Testis (tissue), 2 donors: ENCODE measurements at regions not wholly inside any gene's neighbourhood (a gene's known extent, or its start where the extent isn't known, plus 50 kb on each side); places are given as distances from the start of the nearest gene placed in this dataset.

Source experiments
- DNase-seq: peaks from one replicate; pipeline ENCODE4 v3.0.0-alpha.2; 2019
- H3K27ac ChIP-seq, 2 donors: fragments of 200-600 bp; sonication (generic); one replicate each; pipeline ENCODE4 v1.5.1; 2019
- H3K27me3 ChIP-seq: fragments of 200-600 bp; sonication (generic); one replicate; pipeline ENCODE4 v1.5.1; 2019
- H3K36me3 ChIP-seq: fragments of 200-600 bp; sonication (generic); one replicate; pipeline ENCODE4 v1.5.1; 2017; ENCODE audit warnings: low read depth; ENCODE audit errors: missing control alignments
- H3K4me1 ChIP-seq: fragments of 200-600 bp; sonication (generic); one replicate; pipeline ENCODE4 v1.5.1; 2019
- H3K4me3 ChIP-seq, 2 donors: fragments of 200-600 bp; sonication (generic); one replicate each; pipeline ENCODE4 v1.5.1; 2017 to 2019
- H3K9me3 ChIP-seq: fragments of 200-600 bp; sonication (generic); one replicate; pipeline ENCODE4 v1.5.1; 2017
- CTCF ChIP-seq, 3 experiments: fragments of 450-650 bp in 2 of 3; fragments of 200-600 bp in 1 of 3; sonication (generic) in 1 of 3; IDR thresholded peaks; one replicate each; pipeline ENCODE4 v1.5.1; 2016 to 2019; ENCODE audit warnings: antibody characterized with exemption in 3 of 3, mild to moderate bottlenecking in 2 of 3, moderate library complexity in 1 of 3
- POLR2A ChIP-seq: fragments of 450-650 bp; IDR thresholded peaks from one replicate; pipeline ENCODE4 v1.6.1; 2017; ENCODE audit warnings: antibody characterized with exemption, mild to moderate bottlenecking, moderate library complexity
- WGBS, 2 donors: methylation state at CpG; one replicate each; pipeline ENCODE4 v1.1.5; 2018; 5-methylcytosine and 5-hydroxymethylcytosine counted together
- intact Hi-C: fragments of 100-400 bp; cut with DNase I; formaldehyde crosslinking; loops from one replicate; pipeline ENCODE4 v1.15.1; 2023; ENCODE audit warnings: low total_unique reads

- TF ChIP-seq CTCF (IDR thresholded peaks at IDR 0.05) (no peak), POLR2A (no peak)
- WGBS, 2 donors = 76 to 80% methylated on average over 4 of the region's 4 CpGs
- H3K36me3 ChIP-seq = no peaks in the 10 kb centered on the region
These were observed 746.1 kb upstream of the MEF2C start for GRCh38 chr5:89628876-89629635.

GRCh38 chr5:89615839-89616518 is 733.0 kb upstream of the MEF2C start:
- WGBS, 2 donors = 64 to 67% methylated on average over 2 of the region's 2 CpGs
- H3K4me1 ChIP-seq = no peaks in the 10 kb centered on the region
- no peaks in the 10 kb centered on the region for H3K9me3 ChIP-seq

More at GRCh38 chr5:89628876-89629635, 746.1 kb upstream of the MEF2C start:
- H3K27me3 ChIP-seq = no peaks in the 10 kb centered on the region
- DNase-seq = no peak
- intact Hi-C loops = no loop called here
- H3K9me3 ChIP-seq = no peaks in the 10 kb centered on the region
- no peaks in the 10 kb centered on the region for H3K4me1 ChIP-seq
- no peak overlapping the region for H3K4me3 ChIP-seq
- no peak overlapping the region for H3K27ac ChIP-seq

GRCh38 chr5:89613222-89613956 is 730.4 kb upstream of the MEF2C start:
- H3K4me1 ChIP-seq = no peaks in the 10 kb centered on the region
- TF ChIP-seq CTCF (IDR thresholded peaks at IDR 0.05) (no peak), POLR2A (no peak)
- WGBS, 2 donors = 91 to 97% methylated on average over 3 of the region's 3 CpGs
- H3K27me3 ChIP-seq = no peaks in the 10 kb centered on the region
- H3K4me3 ChIP-seq = no peak overlapping the region
- no peaks in the 10 kb centered on the region for H3K9me3 ChIP-seq
- no peaks in the 10 kb centered on the region for H3K36me3 ChIP-seq
- no peak overlapping the region for H3K27ac ChIP-seq
- intact Hi-C loops = no loop called here
- DNase-seq = no peak

More at GRCh38 chr5:89615839-89616518, 733.0 kb upstream of the MEF2C start:
- intact Hi-C loops = no loop called here
- H3K4me3 ChIP-seq = no peak overlapping the region
- no peak for TF ChIP-seq CTCF (IDR thresholded peaks at IDR 0.05)
- H3K36me3 ChIP-seq = no peaks in the 10 kb centered on the region
- no peak overlapping the region for H3K27ac ChIP-seq
- no peak for DNase-seq
- no peaks in the 10 kb centered on the region for H3K27me3 ChIP-seq

GRCh38 chr5:89606939-89607534 is 724.1 kb upstream of the MEF2C start:
- Histone ChIP-seq H3K27me3 (no peaks in the 10 kb centered on the region), H3K36me3 (no peaks in the 10 kb centered on the region), H3K4me3 (no peak overlapping the region), H3K27ac (no peak overlapping the region), H3K9me3 (no peaks in the 10 kb centered on the region), H3K4me1 (no peaks in the 10 kb centered on the region)
- no peak for TF ChIP-seq CTCF (IDR thresholded peaks at IDR 0.05)
- no peak for TF ChIP-seq POLR2A
- WGBS, 2 donors = 64 to 70% methylated on average over 4 of the region's 4 CpGs
- intact Hi-C loops = no loop called here
- no peak for DNase-seq
